ENCODE measurements at regions not wholly inside any gene's neighbourhood (a gene's known extent, or its start where the extent isn't known, plus 50 kb on each side); places are given as distances from the start of the nearest gene placed in this dataset.

GRCh38 chr18:4821801-4822200 is 366.7 kb upstream of the DLGAP1 start:
- POLR2A ChIA-PET (ENCODE audit: low non-redundant PET) = no interaction called here
- no TSS peak for BruUV-seq (replicated peaks)

GRCh38 chr18:4817665-4818064 is 362.6 kb upstream of the DLGAP1 start:
- BruUV-seq (replicated peaks) = no TSS peak
- TF ChIP-seq EZH2 (IDR thresholded peaks at IDR 0.05; ENCODE audit: borderline replicate concordance, low read depth, low read length, poor library complexity, severe bottlenecking) (no peak), CTCF (conservative IDR thresholded peaks at IDR 0.05; ENCODE audit: low read depth, low read length) (no peak)
- ChIA-PET CTCF (no interaction called here), POLR2A (ENCODE audit: low non-redundant PET) (no interaction called here)
- Histone ChIP-seq H3K27ac (ENCODE audit: low read depth, low read length, poor library complexity, severe bottlenecking) (no peak overlapping the region), H3K9me3 (ENCODE audit: low read depth, low read length, poor library complexity, severe bottlenecking) (no peaks in the 10 kb centered on the region), H3K27me3 (replicated peaks; ENCODE audit: insufficient read depth, low read depth, low read length, poor library complexity) (peaks cover 16% of the 10 kb centered on the region), H3K4me3 (ENCODE audit: low read depth, low read length, poor library complexity, severe bottlenecking) (no peak overlapping the region), H3K36me3 (ENCODE audit: insufficient read depth, low read length, poor library complexity, severe bottlenecking) (no peaks in the 10 kb centered on the region), H3K4me1 (ENCODE audit: insufficient read depth, low read length, poor library complexity, severe bottlenecking) (no peaks in the 10 kb centered on the region)
- no peak for DNase-seq (ENCODE audit: low spot score)
- intact Hi-C loops (cut with micrococcal nuclease; ENCODE audit: unreplicated experiment) = no loop called here

More at GRCh38 chr18:4821801-4822200, 366.7 kb upstream of the DLGAP1 start:
- H3K27me3 ChIP-seq (replicated peaks; ENCODE audit: insufficient read depth, low read depth, low read length, poor library complexity) = peaks cover 49% of the 10 kb centered on the region
- CTCF ChIA-PET = no interaction called here
- no peak overlapping the region for H3K4me3 ChIP-seq (ENCODE audit: low read depth, low read length, poor library complexity, severe bottlenecking)
- intact Hi-C loops (cut with micrococcal nuclease; ENCODE audit: unreplicated experiment) = loop anchor here (10.0 kb wide), 1 partner anchor 57 kb away; no protein-coding TSS in a partner anchor
- TF ChIP-seq CTCF (conservative IDR thresholded peaks at IDR 0.05; ENCODE audit: low read depth, low read length) (no peak), EZH2 (IDR thresholded peaks at IDR 0.05; ENCODE audit: borderline replicate concordance, low read depth, low read length, poor library complexity, severe bottlenecking) (no peak)
- no peaks in the 10 kb centered on the region for H3K9me3 ChIP-seq (ENCODE audit: low read depth, low read length, poor library complexity, severe bottlenecking)
- no peaks in the 10 kb centered on the region for H3K36me3 ChIP-seq (ENCODE audit: insufficient read depth, low read length, poor library complexity, severe bottlenecking)
- H3K27ac ChIP-seq (ENCODE audit: low read depth, low read length, poor library complexity, severe bottlenecking) = no peak overlapping the region
- no peak for DNase-seq (ENCODE audit: low spot score)
- H3K4me1 ChIP-seq (ENCODE audit: insufficient read depth, low read length, poor library complexity, severe bottlenecking) = no peaks in the 10 kb centered on the region

- Histone ChIP-seq H3K4me3 (ENCODE audit: low read depth, low read length, poor library complexity, severe bottlenecking) (no peak overlapping the region), H3K4me1 (ENCODE audit: insufficient read depth, low read length, poor library complexity, severe bottlenecking) (no peaks in the 10 kb centered on the region), H3K27me3 (replicated peaks; ENCODE audit: insufficient read depth, low read depth, low read length, poor library complexity) (peaks cover 6% of the 10 kb centered on the region), H3K36me3 (ENCODE audit: insufficient read depth, low read length, poor library complexity, severe bottlenecking) (no peaks in the 10 kb centered on the region), H3K27ac (ENCODE audit: low read depth, low read length, poor library complexity, severe bottlenecking) (no peak overlapping the region), H3K9me3 (ENCODE audit: low read depth, low read length, poor library complexity, severe bottlenecking) (no peaks in the 10 kb centered on the region)
- no peak for TF ChIP-seq EZH2 (IDR thresholded peaks at IDR 0.05; ENCODE audit: borderline replicate concordance, low read depth, low read length, poor library complexity, severe bottlenecking)
- no peak for DNase-seq (ENCODE audit: low spot score)
- intact Hi-C loops (cut with micrococcal nuclease; ENCODE audit: unreplicated experiment) = loop anchor here (2.0 kb wide), 1 partner anchor 51 kb away; no protein-coding TSS in a partner anchor
- ChIA-PET CTCF (no interaction called here), POLR2A (ENCODE audit: low non-redundant PET) (no interaction called here)
- BruUV-seq (replicated peaks) = no TSS peak
These were observed 358.6 kb upstream of the DLGAP1 start for GRCh38 chr18:4813708-4814107.

GRCh38 chr18:4808891-4809290 is 353.8 kb upstream of the DLGAP1 start:
- ChIA-PET CTCF (no interaction called here), POLR2A (ENCODE audit: low non-redundant PET) (no interaction called here)
- H3K27ac ChIP-seq (ENCODE audit: low read depth, low read length, poor library complexity, severe bottlenecking) = no peak overlapping the region
- no peaks in the 10 kb centered on the region for H3K9me3 ChIP-seq (ENCODE audit: low read depth, low read length, poor library complexity, severe bottlenecking)
- H3K4me1 ChIP-seq (ENCODE audit: insufficient read depth, low read length, poor library complexity, severe bottlenecking) = no peaks in the 10 kb centered on the region
- DNase-seq (ENCODE audit: low spot score) = no peak
- no peak overlapping the region for H3K4me3 ChIP-seq (ENCODE audit: low read depth, low read length, poor library complexity, severe bottlenecking)
- H3K36me3 ChIP-seq (ENCODE audit: insufficient read depth, low read length, poor library complexity, severe bottlenecking) = no peaks in the 10 kb centered on the region
- no peak for TF ChIP-seq CTCF (conservative IDR thresholded peaks at IDR 0.05; ENCODE audit: low read depth, low read length)
- TF ChIP-seq EZH2 (IDR thresholded peaks at IDR 0.05; ENCODE audit: borderline replicate concordance, low read depth, low read length, poor library complexity, severe bottlenecking) = no peak
- BruUV-seq (replicated peaks) = no TSS peak
- intact Hi-C loops (cut with micrococcal nuclease; ENCODE audit: unreplicated experiment) = no loop called here
- H3K27me3 ChIP-seq (replicated peaks; ENCODE audit: insufficient read depth, low read depth, low read length, poor library complexity) = peaks cover 20% of the 10 kb centered on the region
